ENCODE measurements at regions not wholly inside any gene's neighbourhood (a gene's known extent, or its start where the extent isn't known, plus 50 kb on each side); places are given as distances from the start of the nearest gene placed in this dataset.

DNA sequence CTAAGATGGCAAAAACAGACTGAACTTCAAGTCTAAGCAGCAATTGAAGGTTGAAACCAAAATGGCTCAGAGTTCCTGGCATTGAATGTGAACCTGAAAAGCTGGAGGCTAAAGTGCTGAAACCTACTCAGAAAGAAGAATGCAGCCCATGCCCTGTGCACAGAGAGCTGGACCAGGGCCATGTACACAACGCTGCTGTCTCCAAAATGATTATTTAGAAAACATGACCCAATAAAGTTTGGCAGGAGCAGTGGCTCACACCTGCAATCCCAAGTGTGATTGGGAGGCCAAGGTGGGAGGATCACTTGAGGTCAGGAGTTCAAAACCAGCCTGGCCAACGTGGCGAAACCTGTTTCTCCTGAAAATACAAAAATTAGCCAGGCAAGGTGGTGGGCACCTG lies 158.9 kb downstream of the AKR1D1 start:
- H3K4me3 ChIP-seq (ENCODE audit: low read depth in 2 of 2, low read length in 1 of 2) = no peak overlapping the region
- TF ChIP-seq FOXJ3 (CRISPR knock-in tag; IDR thresholded peaks at IDR 0.05) = no peak
- no peak for TF ChIP-seq EZH2phosphoT487 (IDR thresholded peaks at IDR 0.05; ENCODE audit: borderline replicate concordance, low read depth)
- no peak for TF ChIP-seq TCF12 (IDR thresholded peaks at IDR 0.05)
- no peak for TF ChIP-seq MXI1 (IDR thresholded peaks at IDR 0.05; ENCODE audit: low read depth, low read length)
- TF ChIP-seq RFX5 (IDR thresholded peaks at IDR 0.05; ENCODE audit: low read length) = no peak
- TF ChIP-seq, protein P1, sequence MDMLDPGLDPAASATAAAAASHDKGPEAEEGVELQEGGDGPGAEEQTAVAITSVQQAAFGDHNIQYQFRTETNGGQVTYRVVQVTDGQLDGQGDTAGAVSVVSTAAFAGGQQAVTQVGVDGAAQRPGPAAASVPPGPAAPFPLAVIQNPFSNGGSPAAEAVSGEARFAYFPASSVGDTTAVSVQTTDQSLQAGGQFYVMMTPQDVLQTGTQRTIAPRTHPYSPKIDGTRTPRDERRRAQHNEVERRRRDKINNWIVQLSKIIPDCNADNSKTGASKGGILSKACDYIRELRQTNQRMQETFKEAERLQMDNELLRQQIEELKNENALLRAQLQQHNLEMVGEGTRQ (IDR thresholded peaks at IDR 0.05; ENCODE audit: borderline replicate concordance, low read depth, low read length) = no peak
- TF ChIP-seq, protein P2, sequence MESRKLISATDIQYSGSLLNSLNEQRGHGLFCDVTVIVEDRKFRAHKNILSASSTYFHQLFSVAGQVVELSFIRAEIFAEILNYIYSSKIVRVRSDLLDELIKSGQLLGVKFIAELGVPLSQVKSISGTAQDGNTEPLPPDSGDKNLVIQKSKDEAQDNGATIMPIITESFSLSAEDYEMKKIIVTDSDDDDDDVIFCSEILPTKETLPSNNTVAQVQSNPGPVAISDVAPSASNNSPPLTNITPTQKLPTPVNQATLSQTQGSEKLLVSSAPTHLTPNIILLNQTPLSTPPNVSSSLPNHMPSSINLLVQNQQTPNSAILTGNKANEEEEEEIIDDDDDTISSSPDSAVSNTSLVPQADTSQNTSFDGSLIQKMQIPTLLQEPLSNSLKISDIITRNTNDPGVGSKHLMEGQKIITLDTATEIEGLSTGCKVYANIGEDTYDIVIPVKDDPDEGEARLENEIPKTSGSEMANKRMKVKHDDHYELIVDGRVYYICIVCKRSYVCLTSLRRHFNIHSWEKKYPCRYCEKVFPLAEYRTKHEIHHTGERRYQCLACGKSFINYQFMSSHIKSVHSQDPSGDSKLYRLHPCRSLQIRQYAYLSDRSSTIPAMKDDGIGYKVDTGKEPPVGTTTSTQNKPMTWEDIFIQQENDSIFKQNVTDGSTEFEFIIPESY (IDR thresholded peaks at IDR 0.05; ENCODE audit: borderline replicate concordance, low read depth) = no peak
- TF ChIP-seq, protein P3, sequence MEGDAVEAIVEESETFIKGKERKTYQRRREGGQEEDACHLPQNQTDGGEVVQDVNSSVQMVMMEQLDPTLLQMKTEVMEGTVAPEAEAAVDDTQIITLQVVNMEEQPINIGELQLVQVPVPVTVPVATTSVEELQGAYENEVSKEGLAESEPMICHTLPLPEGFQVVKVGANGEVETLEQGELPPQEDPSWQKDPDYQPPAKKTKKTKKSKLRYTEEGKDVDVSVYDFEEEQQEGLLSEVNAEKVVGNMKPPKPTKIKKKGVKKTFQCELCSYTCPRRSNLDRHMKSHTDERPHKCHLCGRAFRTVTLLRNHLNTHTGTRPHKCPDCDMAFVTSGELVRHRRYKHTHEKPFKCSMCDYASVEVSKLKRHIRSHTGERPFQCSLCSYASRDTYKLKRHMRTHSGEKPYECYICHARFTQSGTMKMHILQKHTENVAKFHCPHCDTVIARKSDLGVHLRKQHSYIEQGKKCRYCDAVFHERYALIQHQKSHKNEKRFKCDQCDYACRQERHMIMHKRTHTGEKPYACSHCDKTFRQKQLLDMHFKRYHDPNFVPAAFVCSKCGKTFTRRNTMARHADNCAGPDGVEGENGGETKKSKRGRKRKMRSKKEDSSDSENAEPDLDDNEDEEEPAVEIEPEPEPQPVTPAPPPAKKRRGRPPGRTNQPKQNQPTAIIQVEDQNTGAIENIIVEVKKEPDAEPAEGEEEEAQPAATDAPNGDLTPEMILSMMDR (IDR thresholded peaks at IDR 0.05) = no peak
- TF ChIP-seq TAF1 (IDR thresholded peaks at IDR 0.05; ENCODE audit: borderline replicate concordance, low read depth, low read length) = no peak
- TF ChIP-seq CHD2 (IDR thresholded peaks at IDR 0.05; ENCODE audit: low read length, partially characterized antibody) = no peak
- TF ChIP-seq TEAD4 (IDR thresholded peaks at IDR 0.05; ENCODE audit: borderline replicate concordance, insufficient read depth) = no peak
- TF ChIP-seq, protein P4, sequence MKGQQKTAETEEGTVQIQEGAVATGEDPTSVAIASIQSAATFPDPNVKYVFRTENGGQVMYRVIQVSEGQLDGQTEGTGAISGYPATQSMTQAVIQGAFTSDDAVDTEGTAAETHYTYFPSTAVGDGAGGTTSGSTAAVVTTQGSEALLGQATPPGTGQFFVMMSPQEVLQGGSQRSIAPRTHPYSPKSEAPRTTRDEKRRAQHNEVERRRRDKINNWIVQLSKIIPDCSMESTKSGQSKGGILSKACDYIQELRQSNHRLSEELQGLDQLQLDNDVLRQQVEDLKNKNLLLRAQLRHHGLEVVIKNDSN (IDR thresholded peaks at IDR 0.05; ENCODE audit: borderline replicate concordance, low read depth) = no peak
- no peak for TF ChIP-seq MEF2A (IDR thresholded peaks at IDR 0.05; ENCODE audit: borderline replicate concordance, low read depth)
- TF ChIP-seq SMC3 (IDR thresholded peaks at IDR 0.05; ENCODE audit: low read depth, low read length) = no peak
- TF ChIP-seq, protein P5, sequence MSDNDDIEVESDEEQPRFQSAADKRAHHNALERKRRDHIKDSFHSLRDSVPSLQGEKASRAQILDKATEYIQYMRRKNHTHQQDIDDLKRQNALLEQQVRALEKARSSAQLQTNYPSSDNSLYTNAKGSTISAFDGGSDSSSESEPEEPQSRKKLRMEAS (IDR thresholded peaks at IDR 0.05; ENCODE audit: low read depth) = no peak
- no peak for TF ChIP-seq GABPA (IDR thresholded peaks at IDR 0.05; ENCODE audit: low read depth)
- TF ChIP-seq, protein P6, sequence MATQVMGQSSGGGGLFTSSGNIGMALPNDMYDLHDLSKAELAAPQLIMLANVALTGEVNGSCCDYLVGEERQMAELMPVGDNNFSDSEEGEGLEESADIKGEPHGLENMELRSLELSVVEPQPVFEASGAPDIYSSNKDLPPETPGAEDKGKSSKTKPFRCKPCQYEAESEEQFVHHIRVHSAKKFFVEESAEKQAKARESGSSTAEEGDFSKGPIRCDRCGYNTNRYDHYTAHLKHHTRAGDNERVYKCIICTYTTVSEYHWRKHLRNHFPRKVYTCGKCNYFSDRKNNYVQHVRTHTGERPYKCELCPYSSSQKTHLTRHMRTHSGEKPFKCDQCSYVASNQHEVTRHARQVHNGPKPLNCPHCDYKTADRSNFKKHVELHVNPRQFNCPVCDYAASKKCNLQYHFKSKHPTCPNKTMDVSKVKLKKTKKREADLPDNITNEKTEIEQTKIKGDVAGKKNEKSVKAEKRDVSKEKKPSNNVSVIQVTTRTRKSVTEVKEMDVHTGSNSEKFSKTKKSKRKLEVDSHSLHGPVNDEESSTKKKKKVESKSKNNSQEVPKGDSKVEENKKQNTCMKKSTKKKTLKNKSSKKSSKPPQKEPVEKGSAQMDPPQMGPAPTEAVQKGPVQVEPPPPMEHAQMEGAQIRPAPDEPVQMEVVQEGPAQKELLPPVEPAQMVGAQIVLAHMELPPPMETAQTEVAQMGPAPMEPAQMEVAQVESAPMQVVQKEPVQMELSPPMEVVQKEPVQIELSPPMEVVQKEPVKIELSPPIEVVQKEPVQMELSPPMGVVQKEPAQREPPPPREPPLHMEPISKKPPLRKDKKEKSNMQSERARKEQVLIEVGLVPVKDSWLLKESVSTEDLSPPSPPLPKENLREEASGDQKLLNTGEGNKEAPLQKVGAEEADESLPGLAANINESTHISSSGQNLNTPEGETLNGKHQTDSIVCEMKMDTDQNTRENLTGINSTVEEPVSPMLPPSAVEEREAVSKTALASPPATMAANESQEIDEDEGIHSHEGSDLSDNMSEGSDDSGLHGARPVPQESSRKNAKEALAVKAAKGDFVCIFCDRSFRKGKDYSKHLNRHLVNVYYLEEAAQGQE (IDR thresholded peaks at IDR 0.05; ENCODE audit: low read depth, low read length) = no peak
- TF ChIP-seq EP300 (IDR thresholded peaks at IDR 0.05; ENCODE audit: borderline replicate concordance in 1 of 2, low read depth in 1 of 2, low read length in 1 of 2) = no peak
- H3K9ac ChIP-seq = no peak overlapping the region
- H2AFZ ChIP-seq (ENCODE audit: low read depth) = no peak overlapping the region
- H3K27ac ChIP-seq (ENCODE audit: low read depth in 2 of 2, low read length in 1 of 2) = no peak overlapping the region
- 33% methylated on average over 3 of the region's 3 CpGs for WGBS (ENCODE audit: low lambda C conversion rate)
- no peaks in the 10 kb centered on the region for H3K27me3 ChIP-seq (ENCODE audit: insufficient read depth)
- H3K4me2 ChIP-seq = no peak overlapping the region
- H3K79me2 ChIP-seq (ENCODE audit: insufficient read depth) = no peaks in the 10 kb centered on the region
- CTCF ChIA-PET = interaction anchor here (0.6 to 1.5 kb wide), 3 partner anchors 10 to 33 kb away, joined by 3 to 4 read pairs (median 3); no protein-coding TSS in a partner anchor
- H3F3A ChIP-seq (replicated peaks; ENCODE audit: insufficient read depth) = no peaks in the 10 kb centered on the region
- no peaks in the 10 kb centered on the region; the same call in 1 of the 2 replicates for H3K9me3 ChIP-seq
- no peaks in the 10 kb centered on the region for H3K9me2 ChIP-seq
- no peak for DNase-seq
- no peaks in the 10 kb centered on the region for H3K4me1 ChIP-seq (ENCODE audit: control insufficient read depth in 1 of 2, insufficient read depth in 2 of 2, low read depth in 1 of 2, low read length in 1 of 2)
- H4K20me1 ChIP-seq (ENCODE audit: insufficient read depth) = no peaks in the 10 kb centered on the region
- no peaks in the 10 kb centered on the region for H3K36me3 ChIP-seq (replicated peaks in 1 of 2; ENCODE audit: control insufficient read depth in 1 of 2, insufficient read depth in 2 of 2, low read length in 1 of 2)
- POLR2A ChIA-PET = no interaction called here

All from SK-N-SH (cell line).